Ectodermal cell (in vitro differentiated cells): ENCODE measurements at regions not wholly inside any gene's neighbourhood (a gene's known extent, or its start where the extent isn't known, plus 50 kb on each side); places are given as distances from the start of the nearest gene placed in this dataset.
"Not testable (repeated sequence)": the region's sequence is repeated elsewhere in the genome, so short reads cannot be mapped to it uniquely, and the experiment has no call there.

Experiments
- H3K27ac ChIP-seq: 2 replicates; pipeline ENCODE4 v1.7.0; 2013; ENCODE audit warnings: mild to moderate bottlenecking, low read depth, low read length; ENCODE audit not compliant: insufficient read depth, poor library complexity, severe bottlenecking
- H3K27me3 ChIP-seq: 2 replicates; pipeline ENCODE4 v1.7.0; 2013; ENCODE audit warnings: mild to moderate bottlenecking, low read length; ENCODE audit not compliant: insufficient read depth, control insufficient read depth, poor library complexity, severe bottlenecking
- H3K36me3 ChIP-seq: one replicate; pipeline ENCODE4 v1.7.0; 2013; ENCODE audit warnings: low read length; ENCODE audit not compliant: control insufficient read depth, insufficient read depth
- H3K4me1 ChIP-seq: one replicate; pipeline ENCODE4 v1.7.0; 2013; ENCODE audit warnings: low read length; ENCODE audit not compliant: control insufficient read depth, insufficient read depth
- H3K4me3 ChIP-seq: 2 replicates; pipeline ENCODE4 v1.7.0; 2013; ENCODE audit warnings: low read depth, low read length, control low read depth; ENCODE audit not compliant: insufficient read depth
- H3K9me3 ChIP-seq: 2 replicates; pipeline ENCODE4 v1.7.0; 2013; ENCODE audit warnings: mild to moderate bottlenecking, low read length, moderate library complexity; ENCODE audit not compliant: control insufficient read depth
- WGBS, 2 experiments: methylation state at CpG; one replicate each; pipeline ENCODE4 v1.1.7; 2013; ENCODE audit warnings: missing lambda C conversion rate in 2 of 2; 5-methylcytosine and 5-hydroxymethylcytosine counted together

- WGBS, 2 experiments: 43 to 47% methylated on average over 2 to 3 of the region's 3 CpGs
- Histone ChIP-seq H3K27ac (no peak overlapping the region), H3K27me3 (no peaks in the 10 kb centered on the region)
Observed at GRCh38 chr17:54172096-54172984, 349.6 kb downstream of the KIF2B start.

GRCh38 chr17:54172985-54173316 is 350.2 kb downstream of the KIF2B start:
- H3K4me1 ChIP-seq: no peaks in the 10 kb centered on the region
- no peaks in the 10 kb centered on the region for H3K9me3 ChIP-seq
- H3K27me3 ChIP-seq: no peaks in the 10 kb centered on the region
- no peak overlapping the region for H3K27ac ChIP-seq
- no peaks in the 10 kb centered on the region for H3K36me3 ChIP-seq
- H3K4me3 ChIP-seq: no peak overlapping the region

More at GRCh38 chr17:54172096-54172984, 349.6 kb downstream of the KIF2B start:
- no peaks in the 10 kb centered on the region for H3K9me3 ChIP-seq
- H3K4me1 ChIP-seq: no peaks in the 10 kb centered on the region
- no peaks in the 10 kb centered on the region for H3K36me3 ChIP-seq
- H3K4me3 ChIP-seq: no peak overlapping the region

GRCh38 chr17:54177606-54178308 is 355.0 kb downstream of the KIF2B start:
- 90 to 93% methylated on average over 4 of the region's 4 CpGs for whole genome bisulfite sequencing, 2 experiments
- H3K27ac ChIP-seq: no peak overlapping the region
- no peaks in the 10 kb centered on the region for H3K36me3 ChIP-seq

GRCh38 chr17:54180950-54181349 is 358.2 kb downstream of the KIF2B start:
- H3K9me3 ChIP-seq: no peaks in the 10 kb centered on the region
- H3K4me3 ChIP-seq: no peak overlapping the region
- no peak overlapping the region for H3K27ac ChIP-seq
- WGBS, 2 experiments: 83 to 95% methylated on average over 4 of the region's 4 CpGs
- H3K27me3 ChIP-seq: no peaks in the 10 kb centered on the region
- H3K4me1 ChIP-seq: no peaks in the 10 kb centered on the region
- no peaks in the 10 kb centered on the region for H3K36me3 ChIP-seq

More at GRCh38 chr17:54177606-54178308, 355.0 kb downstream of the KIF2B start:
- no peak overlapping the region for H3K4me3 ChIP-seq
- no peaks in the 10 kb centered on the region for H3K27me3 ChIP-seq
- no peaks in the 10 kb centered on the region for H3K9me3 ChIP-seq
- H3K4me1 ChIP-seq: no peaks in the 10 kb centered on the region

- Histone ChIP-seq H3K9me3 (no peaks in the 10 kb centered on the region), H3K36me3 (no peaks in the 10 kb centered on the region), H3K27ac (no peak overlapping the region), H3K4me3 (no peak overlapping the region), H3K27me3 (no peaks in the 10 kb centered on the region), H3K4me1 (no peaks in the 10 kb centered on the region)
- 88 to 92% methylated on average over 1 of the region's 1 CpG for WGBS, 2 experiments
Observed at GRCh38 chr17:54191261-54191660, 368.5 kb downstream of the KIF2B start.

- Histone ChIP-seq H3K4me3 (no peak overlapping the region), H3K9me3 (no peaks in the 10 kb centered on the region), H3K27ac (no peak overlapping the region), H3K27me3 (no peaks in the 10 kb centered on the region), H3K36me3 (no peaks in the 10 kb centered on the region), H3K4me1 (no peaks in the 10 kb centered on the region)
- 88% methylated on average over 1 of the region's 1 CpG; no CpG with 5 or more reads in 1 of the 2 experiments for WGBS, 2 experiments
Observed at GRCh38 chr17:54194268-54194667, 371.5 kb downstream of the KIF2B start.

GRCh38 chr17:54196751-54197150 is 374.0 kb downstream of the KIF2B start:
- no peaks in the 10 kb centered on the region for H3K27me3 ChIP-seq
- H3K4me1 ChIP-seq: no peaks in the 10 kb centered on the region
- WGBS, 2 experiments: 96 to 97% methylated on average over 3 of the region's 3 CpGs
- no peak overlapping the region for H3K4me3 ChIP-seq
- no peaks in the 10 kb centered on the region for H3K36me3 ChIP-seq
- H3K9me3 ChIP-seq: no peaks in the 10 kb centered on the region
- H3K27ac ChIP-seq: no peak overlapping the region

GRCh38 chr17:54201380-54201779 is 378.7 kb downstream of the KIF2B start:
- H3K4me3 ChIP-seq, H3K9me3 ChIP-seq, H3K27me3 ChIP-seq, H3K36me3 ChIP-seq, H3K4me1 ChIP-seq, H3K27ac ChIP-seq: not testable (repeated sequence)
- no CpG with 5 or more reads among the region's 2 CpGs for WGBS, 2 experiments

GRCh38 chr17:54220829-54221228 is 398.1 kb downstream of the KIF2B start:
- Histone ChIP-seq H3K27ac (no peak overlapping the region), H3K4me3 (no peak overlapping the region), H3K36me3 (no peaks in the 10 kb centered on the region), H3K27me3 (no peaks in the 10 kb centered on the region), H3K4me1 (no peaks in the 10 kb centered on the region), H3K9me3 (no peaks in the 10 kb centered on the region)
- WGBS, 2 experiments: 100% methylated on average over 1 of the region's 1 CpG; no CpG with 5 or more reads in 1 of the 2 experiments

- Histone ChIP-seq H3K4me1 (no peaks in the 10 kb centered on the region), H3K27ac (no peak overlapping the region), H3K27me3 (no peaks in the 10 kb centered on the region), H3K4me3 (no peak overlapping the region), H3K9me3 (no peaks in the 10 kb centered on the region), H3K36me3 (no peaks in the 10 kb centered on the region)
- WGBS, 2 experiments: 58 to 67% methylated on average over 1 of the region's 2 CpGs
Observed at GRCh38 chr17:54221499-54221898, 398.8 kb downstream of the KIF2B start.
